Liver (tissue), 3 donors: ENCODE measurements at regions not wholly inside any gene's neighbourhood (a gene's known extent, or its start where the extent isn't known, plus 50 kb on each side); places are given as distances from the start of the nearest gene placed in this dataset.

Source experiments
- CTCF ChIP-seq: fragments of 150-350 bp; IDR thresholded peaks from 2 replicates; pipeline ENCODE4 v1.5.1; 2017; ENCODE audit warnings: improper control_type of control experiment, low read depth, low read length; ENCODE audit not compliant: missing input control
- EGR1 ChIP-seq, 2 donors: IDR thresholded peaks; 2 replicates each; pipeline ENCODE4 v1.6.1; 2016 to 2018; ENCODE audit warnings: antibody characterized with exemption in 2 of 2, low read depth in 2 of 2
- GABPA ChIP-seq, 2 donors: IDR thresholded peaks in 1 of 2; conservative IDR thresholded peaks in 1 of 2; 2 replicates each; pipeline ENCODE4 v1.6.1; 2016; ENCODE audit warnings: antibody characterized with exemption in 2 of 2, mild to moderate bottlenecking in 1 of 2, moderate library complexity in 1 of 2
- JUND ChIP-seq, 2 donors: IDR thresholded peaks; 2 replicates each; pipeline ENCODE4 v1.6.1; 2016; ENCODE audit warnings: antibody characterized with exemption in 2 of 2
- REST ChIP-seq: IDR thresholded peaks from 2 replicates; pipeline ENCODE4 v1.6.1; 2016; ENCODE audit warnings: antibody characterized with exemption, mild to moderate bottlenecking
- TAF1 ChIP-seq: conservative IDR thresholded peaks from 2 replicates; pipeline ENCODE4 v1.6.1; 2016; ENCODE audit warnings: antibody characterized with exemption, mild to moderate bottlenecking
- donor health status: healthy.
- donor health status: healthy.

DNA sequence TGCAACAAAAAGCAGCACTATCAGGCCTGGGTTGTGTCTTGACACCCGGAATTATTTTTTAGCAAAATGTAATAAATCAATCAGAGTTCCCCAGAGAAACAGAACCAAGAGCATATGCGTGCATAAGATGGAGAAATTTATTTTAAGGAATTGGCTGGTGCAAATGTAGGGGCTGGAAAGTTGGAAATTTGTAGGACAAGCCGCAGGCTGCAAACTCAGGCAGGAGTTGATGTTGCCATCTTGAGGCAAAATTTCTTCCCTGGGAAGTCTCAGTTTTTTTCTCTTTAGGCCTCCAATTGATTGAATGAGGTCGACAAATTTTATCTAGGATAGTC, 158.9 kb upstream of the FAM20A start:
- TF ChIP-seq CTCF (no peak), JUND (IDR thresholded peaks at IDR 0.05) (no peak), TAF1 (no peak), EGR1 (IDR thresholded peaks at IDR 0.05; ENCODE audit: low read depth in 2 of 2) (no peak), GABPA (IDR thresholded peaks at IDR 0.05 in 1 of 2, conservative IDR thresholded peaks at IDR 0.05 in 1 of 2) (no peak), REST (no peak)
